ENCODE measurements at regions not wholly inside any gene's neighbourhood (a gene's known extent, or its start where the extent isn't known, plus 50 kb on each side); places are given as distances from the start of the nearest gene placed in this dataset.

DNA sequence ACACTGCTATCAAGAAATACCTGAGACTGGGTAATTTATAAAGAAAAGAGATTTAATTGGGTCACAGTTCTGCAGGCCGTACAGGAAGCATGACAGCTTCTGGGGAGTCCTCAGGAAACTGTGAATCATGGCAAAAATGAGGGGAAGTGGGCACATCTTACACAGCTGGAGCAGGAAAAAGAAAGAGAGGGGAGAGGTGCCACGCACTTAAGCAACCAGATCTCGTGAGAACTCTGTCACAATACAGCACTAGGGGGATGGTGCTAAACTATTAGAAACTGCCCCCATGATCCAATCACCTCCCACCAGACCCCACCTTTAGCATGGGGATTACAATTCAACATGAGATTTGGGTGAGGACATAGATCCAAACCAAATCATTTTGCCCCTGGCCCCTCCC, 105.5 kb upstream of the CPLX2 start:
- DNase-seq (ENCODE audit: low spot score), result no peak
- no peak for ATAC-seq

GRCh38 chr5:175766963-175767362, 104.4 kb upstream of the CPLX2 start:
- DNase-seq (ENCODE audit: low spot score) (no peak), ATAC-seq (no peak)

DNA sequence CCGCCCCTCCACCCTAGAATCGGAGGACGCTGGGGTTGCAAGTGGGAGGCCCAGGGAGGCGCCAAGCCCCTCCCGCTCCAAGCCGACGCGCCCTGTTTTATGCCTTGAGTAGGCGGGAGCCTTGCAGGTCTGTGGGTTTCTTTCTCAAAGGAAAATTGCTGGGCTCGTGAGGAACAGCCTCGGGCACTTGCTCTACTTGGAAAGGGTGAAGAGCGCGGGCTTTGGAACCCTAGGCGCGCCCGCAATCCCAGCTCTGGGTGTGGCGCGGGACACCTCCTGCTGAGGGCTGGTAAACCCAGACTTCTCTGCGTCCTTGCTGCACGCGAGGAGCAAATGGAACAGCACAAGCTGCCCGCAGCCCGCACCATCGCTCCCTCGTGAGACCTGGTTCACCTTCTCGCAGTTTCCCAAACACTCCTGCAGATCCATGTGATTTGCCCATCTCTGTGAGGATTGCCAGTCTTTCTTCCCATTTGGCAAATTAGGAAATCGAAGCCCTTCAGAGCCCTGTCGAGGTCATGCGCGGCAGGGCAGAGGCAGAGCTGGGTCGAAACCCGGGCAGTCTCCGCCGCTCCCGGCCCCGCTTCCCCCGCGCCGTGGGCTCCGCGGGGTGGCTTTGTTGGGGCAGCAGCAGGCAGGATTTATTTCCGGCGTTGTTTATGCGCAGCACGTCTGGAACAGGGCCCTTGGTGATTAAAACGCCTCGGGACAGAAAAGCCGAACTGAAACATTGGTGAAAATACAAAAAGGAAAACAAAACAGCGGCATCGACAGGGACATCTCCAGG, 98.4 kb upstream of the CPLX2 start:
- DNase-seq (ENCODE audit: low spot score) (no peak), ATAC-seq (no peak)

DNA sequence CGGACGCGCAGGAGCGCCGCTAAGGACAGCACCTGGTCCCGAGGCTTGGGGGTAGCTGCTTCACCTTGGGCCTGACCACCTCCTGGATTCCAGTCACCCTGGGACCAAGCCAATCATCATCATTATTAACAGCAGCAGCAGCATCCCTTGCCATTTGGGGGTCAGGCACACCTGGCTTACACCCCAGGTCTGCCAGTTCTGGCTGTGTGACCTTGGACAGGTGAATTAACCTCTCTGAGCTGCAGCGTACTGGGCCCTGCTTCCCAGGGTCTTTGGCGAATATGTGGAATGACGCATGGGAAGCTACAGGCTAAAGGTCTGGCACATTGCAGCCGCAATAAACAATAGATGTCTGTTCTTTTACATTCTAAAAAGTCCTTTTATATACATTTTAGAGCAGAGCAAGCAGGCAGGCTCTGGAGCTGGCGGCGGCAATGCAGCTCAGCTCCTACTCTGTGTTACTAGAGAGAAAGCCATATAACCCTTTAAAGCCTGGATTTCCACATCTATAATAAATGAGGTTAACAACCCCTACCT, 97.8 kb upstream of the CPLX2 start:
- ATAC-seq (no peak), DNase-seq (ENCODE audit: low spot score) (no peak)

- no peak for ATAC-seq
- no peak for DNase-seq (ENCODE audit: low spot score)
Measured at GRCh38 chr5:175775416-175775815, 96.0 kb upstream of the CPLX2 start.

DNA sequence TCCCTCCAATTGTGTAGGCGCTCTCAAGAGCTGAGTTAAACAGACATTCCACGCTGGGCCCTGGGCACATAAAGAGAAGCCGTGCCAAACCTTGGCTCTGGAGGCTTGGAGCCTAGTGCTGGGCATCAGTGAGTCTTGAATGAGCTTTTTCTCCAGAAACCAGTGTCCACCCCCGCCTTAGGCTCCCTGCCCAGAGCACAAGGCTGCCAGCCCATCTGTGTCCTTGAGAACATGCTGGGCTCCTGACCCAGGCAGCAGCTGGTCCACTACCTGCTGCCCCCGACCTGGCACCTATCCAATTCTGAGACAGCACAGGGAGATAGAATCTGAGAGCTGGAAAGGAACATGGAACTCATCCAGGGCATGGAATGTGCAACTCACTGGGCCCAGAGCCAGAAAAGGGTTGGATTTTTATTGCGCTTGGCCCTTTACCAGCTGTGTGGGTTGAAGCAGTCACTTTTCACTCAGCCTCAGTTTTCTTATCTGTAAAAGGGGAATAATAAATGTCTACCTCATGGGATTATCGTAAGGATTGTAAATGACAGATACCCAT, 92.4 kb upstream of the CPLX2 start:
- ATAC-seq (peak; percentile 87), DNase-seq (ENCODE audit: low spot score) (peak; percentile 85)

- ATAC-seq (no peak), DNase-seq (ENCODE audit: low spot score) (no peak)
Measured at GRCh38 chr5:175783739-175784138, 87.6 kb upstream of the CPLX2 start.

DNA sequence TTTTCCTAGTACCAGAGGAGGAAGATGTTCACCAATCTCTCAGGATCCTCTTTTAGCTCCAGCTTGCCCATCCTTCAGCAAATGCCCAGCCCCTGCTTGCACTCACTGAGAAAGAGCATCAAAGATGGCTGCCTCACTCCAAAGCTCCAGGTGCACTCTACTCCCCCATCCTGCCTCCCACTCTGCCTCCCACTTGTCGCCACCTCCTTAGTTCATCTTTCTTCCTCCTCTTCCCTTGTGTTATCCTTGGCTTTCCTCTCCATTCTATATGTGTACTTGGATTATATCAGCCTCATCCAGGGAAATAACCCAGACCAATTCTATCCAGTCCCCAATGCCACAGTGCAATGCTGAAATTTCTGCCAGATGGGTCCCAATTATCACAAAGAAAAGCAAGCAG, 87.1 kb upstream of the CPLX2 start:
- ATAC-seq, result no peak
- no peak for DNase-seq (ENCODE audit: low spot score)

GRCh38 chr5:175785681-175786080, 85.7 kb upstream of the CPLX2 start:
- no peak for DNase-seq (ENCODE audit: low spot score)
- ATAC-seq, result no peak

DNA sequence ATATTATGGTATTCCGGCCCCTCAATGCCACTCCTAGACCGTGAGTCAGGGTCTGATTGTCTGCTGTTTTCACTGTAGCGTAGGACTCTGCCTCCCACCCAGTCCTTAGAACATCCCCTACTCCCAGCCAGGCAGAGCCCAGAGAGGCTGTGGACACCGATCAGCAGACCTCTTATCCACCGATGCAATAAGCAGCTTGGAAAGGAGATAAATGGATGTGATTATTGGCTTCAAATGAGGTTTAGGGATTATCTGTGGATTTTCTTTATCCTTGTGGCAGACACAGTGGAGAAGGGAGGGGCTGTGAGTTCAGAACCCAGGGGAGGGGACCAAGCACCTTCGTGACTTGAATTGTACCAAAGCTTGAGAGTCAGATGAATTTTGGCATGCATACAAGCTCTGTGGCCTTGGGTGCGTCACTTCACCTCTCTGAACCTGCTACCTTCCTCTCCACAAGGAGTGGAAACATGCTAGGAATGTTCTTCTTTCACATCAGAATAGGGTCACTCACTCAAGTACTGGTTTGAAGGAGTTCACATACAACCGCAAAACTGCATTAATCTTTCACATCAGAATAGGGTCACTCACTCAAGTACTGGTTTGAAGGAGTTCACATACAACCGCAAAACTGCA, 83.1 kb upstream of the CPLX2 start:
- DNase-seq (ENCODE audit: low spot score) (no peak), ATAC-seq (no peak)

- DNase-seq (ENCODE audit: low spot score), result no peak
- no peak for ATAC-seq
Measured at GRCh38 chr5:175789670-175790069, 81.7 kb upstream of the CPLX2 start.

- DNase-seq (ENCODE audit: low spot score) (no peak), ATAC-seq (no peak)
Measured at GRCh38 chr5:175790796-175791195, 80.6 kb upstream of the CPLX2 start.

DNA sequence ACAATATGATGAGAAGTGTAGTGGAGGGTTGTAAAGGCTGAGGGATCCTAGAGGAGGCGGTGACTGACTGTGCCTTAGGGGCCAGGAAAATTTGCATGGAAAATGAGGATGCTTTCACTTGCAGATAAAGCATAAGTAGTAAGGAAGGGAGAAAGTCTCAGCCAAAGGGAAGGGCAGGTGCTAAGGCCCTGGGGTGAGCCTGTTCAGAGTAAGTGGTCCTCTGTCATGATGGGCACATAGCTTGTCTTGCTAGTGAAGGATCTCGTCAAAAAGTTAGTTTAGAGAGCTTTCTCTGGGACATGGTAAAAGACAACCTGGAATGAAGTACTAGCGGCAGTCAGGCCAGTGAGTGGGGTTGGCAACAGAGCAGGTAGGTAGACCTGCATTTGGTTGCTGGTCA, 75.4 kb upstream of the CPLX2 start:
- DNase-seq (ENCODE audit: low spot score), result no peak
- ATAC-seq, result no peak

- ATAC-seq, result peak; percentile 100
Measured at GRCh38 chr5:175796536-175797499, 74.6 kb upstream of the CPLX2 start.

GRCh38 chr5:175797521-175798038, 73.8 kb upstream of the CPLX2 start:
- DNase-seq (ENCODE audit: low spot score), result no peak
- no peak for ATAC-seq

More at GRCh38 chr5:175796536-175797499, 74.6 kb upstream of the CPLX2 start:
- peak; percentile 74 for DNase-seq (ENCODE audit: low spot score)

DNA sequence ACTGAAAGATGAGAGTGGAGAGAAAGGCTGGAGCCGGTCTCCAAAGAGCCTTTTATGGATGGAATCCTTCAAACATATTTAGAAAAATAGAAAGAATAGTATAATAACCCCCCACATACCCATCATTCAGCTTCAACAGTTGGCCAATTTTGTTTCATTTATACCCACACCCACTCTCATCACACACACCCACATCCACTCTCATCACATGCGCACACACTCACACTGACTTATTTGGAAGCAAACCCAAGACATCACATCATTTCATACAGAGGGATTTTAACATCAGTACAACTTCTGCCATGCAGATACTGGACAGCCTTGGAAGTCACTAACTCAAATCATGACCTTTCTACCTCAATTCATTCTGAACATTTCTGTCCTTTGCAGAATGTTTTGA, 72.8 kb upstream of the CPLX2 start:
- DNase-seq (ENCODE audit: low spot score) (no peak), ATAC-seq (no peak)

DNA sequence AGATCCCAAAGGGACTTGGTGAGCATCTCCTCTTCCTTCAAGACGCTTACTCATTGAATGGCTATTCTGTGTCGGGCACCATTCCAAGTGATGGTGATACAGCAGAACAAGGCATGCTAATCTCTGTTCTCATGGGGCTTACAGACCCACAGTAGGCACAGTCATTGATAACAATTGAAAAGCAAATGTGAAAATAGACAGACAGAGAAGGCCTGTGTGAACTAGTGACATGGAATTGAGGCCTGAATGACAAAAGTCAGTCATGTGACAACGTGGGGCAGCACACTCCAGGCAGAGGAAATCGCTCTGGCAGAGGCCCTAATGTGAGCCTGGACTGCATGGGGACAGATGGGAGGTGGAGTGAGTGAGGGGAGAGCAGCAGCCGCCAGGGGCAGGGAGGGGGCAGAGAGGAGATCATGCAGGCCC, 70.7 kb upstream of the CPLX2 start:
- no peak for ATAC-seq
- no peak for DNase-seq (ENCODE audit: low spot score)

- no peak for ATAC-seq
- no peak for DNase-seq (ENCODE audit: low spot score)
Measured at GRCh38 chr5:175802361-175802760, 69.0 kb upstream of the CPLX2 start.

- DNase-seq (ENCODE audit: low spot score) (no peak), ATAC-seq (no peak)
Measured at GRCh38 chr5:175803254-175803653, 68.1 kb upstream of the CPLX2 start.

- no peak for DNase-seq (ENCODE audit: low spot score)
- no peak for ATAC-seq
Measured at GRCh38 chr5:175803736-175804454, 67.5 kb upstream of the CPLX2 start.

Measured in left lobe of liver (tissue), 2 donors.